HG02798 (cell line): ENCODE measurements at regions not wholly inside any gene's neighbourhood (a gene's known extent, or its start where the extent isn't known, plus 50 kb on each side); places are given as distances from the start of the nearest gene placed in this dataset.
"Not testable (repeated sequence)": the region's sequence is repeated elsewhere in the genome, so short reads cannot be mapped to it uniquely, and the experiment has no call there.

Experiments used
- ATAC-seq: cut with Tn5 transposase; IDR thresholded peaks from one replicate; pipeline ENCODE4 v1.9.1; 2021; ENCODE audit warnings: mild to moderate bottlenecking; ENCODE audit not compliant: unreplicated experiment, poor library complexity

GRCh38 chr6:167208819-167209576 lies 51.2 kb upstream of the GPR31 start:
- no peak for ATAC-seq

GRCh38 chr6:167209577-167209975 lies 51.8 kb upstream of the GPR31 start:
- ATAC-seq = no peak

- no peak for ATAC-seq
Observed at GRCh38 chr6:167210375-167211294, 52.9 kb upstream of the GPR31 start.

GRCh38 chr6:167211295-167211648 lies 53.5 kb upstream of the GPR31 start:
- no peak for ATAC-seq

GRCh38 chr6:167211881-167212712 lies 54.3 kb upstream of the GPR31 start:
- ATAC-seq = no peak

- peak; percentile 70 for ATAC-seq
Observed at GRCh38 chr6:167212713-167213005, 54.9 kb upstream of the GPR31 start.

- no peak for ATAC-seq
Observed at GRCh38 chr6:167214206-167214605, 56.4 kb upstream of the GPR31 start.

- ATAC-seq = not testable (repeated sequence)
Observed at GRCh38 chr6:167215429-167216250, 57.9 kb upstream of the GPR31 start.

GRCh38 chr6:167216390-167217050 lies 58.7 kb upstream of the GPR31 start:
- ATAC-seq = not testable (repeated sequence)

GRCh38 chr6:167217073-167217472 lies 59.3 kb upstream of the GPR31 start:
- not testable (repeated sequence) for ATAC-seq

- ATAC-seq = not testable (repeated sequence)
Observed at GRCh38 chr6:167217951-167218759, 60.4 kb upstream of the GPR31 start.

- not testable (repeated sequence) for ATAC-seq
Observed at GRCh38 chr6:167219079-167219478, 61.3 kb upstream of the GPR31 start.

GRCh38 chr6:167219967-167220512 lies 62.3 kb upstream of the GPR31 start:
- no peak for ATAC-seq

- no peak for ATAC-seq
Observed at GRCh38 chr6:167221400-167222201, 63.8 kb upstream of the GPR31 start.

GRCh38 chr6:167225566-167226382 lies 65.3 kb upstream of the UNC93A start:
- ATAC-seq = not testable (repeated sequence)

- no peak for ATAC-seq
Observed at GRCh38 chr6:167226383-167226685, 64.8 kb upstream of the UNC93A start.

- no peak for ATAC-seq
Observed at GRCh38 chr6:167226791-167227190, 64.3 kb upstream of the UNC93A start.
